ENCODE measurements at regions not wholly inside any gene's neighbourhood (a gene's known extent, or its start where the extent isn't known, plus 50 kb on each side); places are given as distances from the start of the nearest gene placed in this dataset.
A peak's percentile ranks its signal among the peaks of the same experiment; 100 is the strongest.

DNA sequence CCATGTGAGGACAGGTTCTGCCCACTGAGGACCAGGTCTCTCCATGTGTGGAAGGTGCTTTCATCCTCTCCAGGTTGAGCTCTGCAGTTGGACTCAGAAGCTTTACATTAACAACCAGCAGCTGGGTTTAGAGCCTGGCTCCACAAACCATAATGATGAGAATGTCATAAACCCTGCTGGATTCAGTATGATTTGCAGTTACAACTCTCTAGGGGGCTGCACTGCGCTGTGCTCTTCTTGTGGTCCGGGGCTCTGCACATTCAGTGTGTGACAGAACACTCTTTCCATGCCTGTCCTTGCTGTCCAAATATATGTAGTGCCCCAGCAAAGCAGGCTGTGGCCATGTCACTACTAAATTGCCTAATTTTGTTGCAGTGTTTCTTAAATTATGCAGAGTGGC, 334.3 kb downstream of the ICE1 start:
- Histone ChIP-seq H3K27ac (no peak overlapping the region), H3K4me3 (no peak overlapping the region), H3K27me3 (no peaks in the 10 kb centered on the region), H3K9me3 (replicated peaks in 1 of 3) (no peaks in the 10 kb centered on the region), H3K36me3 (replicated peaks in 1 of 2) (no peaks in the 10 kb centered on the region), H3K4me1 (replicated peaks in 1 of 2) (peaks cover 0 to 9% of the 10 kb centered on the region in 2 donors)
- 88 to 96% (median 94%) methylated on average over 2 of the region's 2 CpGs; no CpG with 5 or more reads in 1 of the 4 donors for WGBS, 4 donors
- TF ChIP-seq, protein P1, sequence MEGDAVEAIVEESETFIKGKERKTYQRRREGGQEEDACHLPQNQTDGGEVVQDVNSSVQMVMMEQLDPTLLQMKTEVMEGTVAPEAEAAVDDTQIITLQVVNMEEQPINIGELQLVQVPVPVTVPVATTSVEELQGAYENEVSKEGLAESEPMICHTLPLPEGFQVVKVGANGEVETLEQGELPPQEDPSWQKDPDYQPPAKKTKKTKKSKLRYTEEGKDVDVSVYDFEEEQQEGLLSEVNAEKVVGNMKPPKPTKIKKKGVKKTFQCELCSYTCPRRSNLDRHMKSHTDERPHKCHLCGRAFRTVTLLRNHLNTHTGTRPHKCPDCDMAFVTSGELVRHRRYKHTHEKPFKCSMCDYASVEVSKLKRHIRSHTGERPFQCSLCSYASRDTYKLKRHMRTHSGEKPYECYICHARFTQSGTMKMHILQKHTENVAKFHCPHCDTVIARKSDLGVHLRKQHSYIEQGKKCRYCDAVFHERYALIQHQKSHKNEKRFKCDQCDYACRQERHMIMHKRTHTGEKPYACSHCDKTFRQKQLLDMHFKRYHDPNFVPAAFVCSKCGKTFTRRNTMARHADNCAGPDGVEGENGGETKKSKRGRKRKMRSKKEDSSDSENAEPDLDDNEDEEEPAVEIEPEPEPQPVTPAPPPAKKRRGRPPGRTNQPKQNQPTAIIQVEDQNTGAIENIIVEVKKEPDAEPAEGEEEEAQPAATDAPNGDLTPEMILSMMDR (IDR thresholded peaks at IDR 0.05), result no peak
- TF ChIP-seq POLR2A (IDR thresholded peaks at IDR 0.05), result no peak
- intact Hi-C loops (cut with DNase I), result no loop called here
- no peak for DNase-seq

- intact Hi-C loops (cut with DNase I), result no loop called here
- no peak for DNase-seq
- Histone ChIP-seq H3K9me3 (replicated peaks in 1 of 3) (no peaks in the 10 kb centered on the region), H3K27ac (no peak overlapping the region), H3K36me3 (replicated peaks in 1 of 2) (no peaks in the 10 kb centered on the region), H3K4me1 (replicated peaks in 1 of 2) (peaks cover 0 to 9% of the 10 kb centered on the region in 2 donors), H3K4me3 (no peak overlapping the region), H3K27me3 (no peaks in the 10 kb centered on the region)
- WGBS, 4 donors, result 89 to 93% (median 92%) methylated on average over 2 of the region's 2 CpGs
- no peak for TF ChIP-seq POLR2A (IDR thresholded peaks at IDR 0.05)
- TF ChIP-seq, protein P1 (IDR thresholded peaks at IDR 0.05), result no peak
Measured at GRCh38 chr5:5755888-5756287, 333.4 kb downstream of the ICE1 start.

DNA sequence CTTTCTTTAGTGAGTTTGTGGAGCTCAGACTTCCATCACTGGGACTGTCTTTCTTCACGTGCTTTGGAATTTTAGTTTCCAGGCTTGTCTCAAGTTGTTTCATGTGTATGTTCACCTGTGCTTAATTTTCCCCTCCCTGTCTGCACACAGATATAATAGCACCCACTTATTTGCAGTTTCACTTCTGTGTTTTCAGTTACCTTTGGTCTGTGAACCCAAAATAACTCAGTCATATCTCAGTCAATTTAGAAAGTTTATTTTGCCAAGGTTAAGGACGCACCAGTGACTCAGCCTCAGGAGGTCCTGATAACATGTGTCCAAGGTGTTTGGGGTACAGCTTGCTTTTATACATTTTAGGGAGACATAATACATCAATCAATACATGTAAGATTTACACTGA, 330.4 kb downstream of the ICE1 start:
- Histone ChIP-seq H3K27ac (no peak overlapping the region), H3K4me1 (replicated peaks in 1 of 2) (peaks cover 0 to 9% of the 10 kb centered on the region in 2 donors), H3K9me3 (replicated peaks in 1 of 3) (no peaks in the 10 kb centered on the region), H3K4me3 (no peak overlapping the region), H3K27me3 (no peaks in the 10 kb centered on the region), H3K36me3 (replicated peaks in 1 of 2) (no peaks in the 10 kb centered on the region)
- WGBS, 4 donors, result 30 to 54% (median 45%) methylated on average over 2 of the region's 2 CpGs
- intact Hi-C loops (cut with DNase I), result no loop called here
- no peak for TF ChIP-seq POLR2A (IDR thresholded peaks at IDR 0.05)
- TF ChIP-seq, protein P1 (IDR thresholded peaks at IDR 0.05), result no peak
- DNase-seq, result peak in 1 of 7 donors; percentile 11

- WGBS, 4 donors, result 55 to 67% (median 64%) methylated on average over 6 to 7 of the region's 7 CpGs
- no peaks in the 10 kb centered on the region for H3K9me3 ChIP-seq (replicated peaks in 1 of 3)
- no peak for DNase-seq
- intact Hi-C loops (cut with DNase I), result no loop called here
- TF ChIP-seq, protein P1 (IDR thresholded peaks at IDR 0.05), result no peak
- TF ChIP-seq POLR2A (IDR thresholded peaks at IDR 0.05), result no peak
- peaks cover 0 to 9% of the 10 kb centered on the region in 2 donors for H3K4me1 ChIP-seq (replicated peaks in 1 of 2)
- H3K4me3 ChIP-seq, result no peak overlapping the region
- no peaks in the 10 kb centered on the region for H3K27me3 ChIP-seq
- no peak overlapping the region for H3K27ac ChIP-seq
- no peaks in the 10 kb centered on the region for H3K36me3 ChIP-seq (replicated peaks in 1 of 2)
Measured at GRCh38 chr5:5751987-5752386, 329.5 kb downstream of the ICE1 start.

All from adrenal gland (tissue), 9 donors.